Activated CD8-positive, alpha-beta memory T cell treated with anti-CD3 and anti-CD28 coated beads, Interleukin-2, amount 50 U/mL, for 48 hours (primary cell): ENCODE measurements at regions not wholly inside any gene's neighbourhood (a gene's known extent, or its start where the extent isn't known, plus 50 kb on each side); places are given as distances from the start of the nearest gene placed in this dataset.
"Not testable (repeated sequence)": the region's sequence is repeated elsewhere in the genome, so short reads cannot be mapped to it uniquely, and the experiment has no call there.

ENCODE experiments used
- DNase-seq: peaks from one replicate; pipeline ENCODE4 v3.0.0-alpha.2; 2020

DNA sequence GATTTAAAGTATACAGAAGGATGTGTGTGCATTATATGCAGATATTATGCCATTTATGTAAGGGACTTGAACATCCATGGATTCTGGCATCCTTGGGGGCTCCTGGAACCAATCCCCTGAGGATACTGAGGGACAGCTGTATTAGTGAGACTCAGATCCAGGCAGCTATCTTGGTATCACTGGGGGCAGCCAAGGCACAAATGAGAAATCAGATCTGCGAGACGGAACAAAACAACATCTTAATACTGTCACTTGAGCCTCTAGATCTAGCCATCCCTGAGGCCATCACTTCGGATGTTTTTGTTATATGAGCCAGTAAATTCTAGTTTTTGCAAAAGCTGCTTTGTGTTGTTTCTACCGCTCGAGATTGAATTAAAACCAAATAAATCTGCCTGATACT, 175.1 kb upstream of the SFSWAP start:
- DNase-seq: no peak

GRCh38 chr12:131536337-131536736, 174.6 kb upstream of the SFSWAP start:
- no peak for DNase-seq

GRCh38 chr12:131536766-131537165, 174.1 kb upstream of the SFSWAP start:
- no peak for DNase-seq

DNA sequence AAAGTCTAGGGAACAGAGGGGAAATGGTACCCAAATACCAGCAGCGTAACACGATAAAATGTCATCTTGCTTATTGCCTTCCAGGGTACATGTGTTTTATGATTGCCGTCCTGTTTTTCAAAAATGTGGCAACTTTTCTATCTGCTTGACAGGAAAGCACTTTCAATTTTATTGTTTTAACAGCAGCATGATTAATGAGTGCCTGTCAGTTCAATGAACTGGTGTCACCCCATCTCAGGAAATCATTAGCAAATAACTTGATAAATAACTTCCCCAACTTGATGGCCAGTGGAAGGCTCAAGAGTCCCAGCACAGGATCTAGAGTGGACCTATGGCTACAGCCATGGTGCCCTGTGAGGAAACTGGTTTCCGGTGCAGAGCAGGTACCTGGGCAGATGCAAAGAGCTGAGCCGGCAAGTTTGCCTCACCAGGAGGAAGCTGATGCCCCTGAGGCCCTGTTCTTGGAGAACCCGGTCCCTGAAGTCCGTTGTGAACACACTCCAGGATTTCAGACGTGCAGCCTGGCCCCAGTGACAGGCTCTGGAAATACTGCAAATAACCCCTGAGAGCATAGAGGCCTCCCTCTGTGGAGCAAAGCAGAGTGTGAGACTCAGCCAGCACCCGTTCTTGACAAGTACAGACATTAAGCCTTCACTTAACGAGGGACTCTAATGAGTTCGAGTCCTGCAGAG, 173.5 kb upstream of the SFSWAP start:
- DNase-seq: no peak

GRCh38 chr12:131539381-131539780, 171.5 kb upstream of the SFSWAP start:
- no peak for DNase-seq

GRCh38 chr12:131540138-131540623, 170.7 kb upstream of the SFSWAP start:
- DNase-seq: no peak

- DNase-seq: not testable (repeated sequence)
These were observed 169.4 kb upstream of the SFSWAP start for GRCh38 chr12:131541512-131541911.

- DNase-seq: no peak
These were observed 168.5 kb upstream of the SFSWAP start for GRCh38 chr12:131542351-131542750.

- DNase-seq: no peak
These were observed 167.8 kb upstream of the SFSWAP start for GRCh38 chr12:131543040-131543439.

- no peak for DNase-seq
These were observed 163.3 kb upstream of the SFSWAP start for GRCh38 chr12:131547555-131547954.

GRCh38 chr12:131550121-131550520, 160.8 kb upstream of the SFSWAP start:
- DNase-seq: no peak

DNA sequence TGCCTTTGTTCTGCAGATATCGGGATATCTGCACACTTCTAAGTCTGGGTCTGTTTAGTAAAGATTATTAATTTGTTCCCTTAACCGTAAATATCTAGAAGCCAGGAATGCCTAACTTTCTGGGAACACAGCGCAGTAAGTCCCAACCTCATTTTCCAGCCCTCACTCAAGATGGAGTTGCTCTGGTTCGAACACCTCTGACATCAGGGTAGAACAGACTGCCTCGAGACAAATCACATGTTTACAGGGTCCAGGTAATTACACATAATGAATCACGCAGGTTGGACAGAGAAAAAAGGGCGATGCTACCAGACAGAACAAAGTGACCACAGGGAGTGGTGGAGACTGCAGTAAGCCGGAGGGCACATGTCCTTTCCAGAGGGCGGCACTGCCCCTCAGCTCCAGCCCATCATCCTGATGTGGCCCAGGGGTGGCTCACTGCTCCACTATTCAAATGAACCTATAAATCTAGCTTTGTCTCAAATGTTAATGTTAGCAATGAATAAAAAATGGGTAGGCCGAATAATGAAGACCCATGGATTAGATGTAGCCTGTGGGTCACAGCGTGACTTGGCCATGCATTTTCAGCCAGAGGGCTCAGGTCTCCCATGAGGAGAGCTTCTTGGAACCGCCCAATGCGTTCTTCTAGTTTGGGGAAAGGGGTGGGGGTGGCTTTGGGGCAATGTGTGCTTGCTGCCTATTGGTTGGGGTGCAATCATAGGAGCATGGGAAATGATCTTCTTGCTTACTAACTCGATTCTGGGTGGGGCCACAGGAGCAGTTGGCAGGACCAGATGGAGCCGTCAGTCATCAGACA, 159.0 kb upstream of the SFSWAP start:
- no peak for DNase-seq

DNA sequence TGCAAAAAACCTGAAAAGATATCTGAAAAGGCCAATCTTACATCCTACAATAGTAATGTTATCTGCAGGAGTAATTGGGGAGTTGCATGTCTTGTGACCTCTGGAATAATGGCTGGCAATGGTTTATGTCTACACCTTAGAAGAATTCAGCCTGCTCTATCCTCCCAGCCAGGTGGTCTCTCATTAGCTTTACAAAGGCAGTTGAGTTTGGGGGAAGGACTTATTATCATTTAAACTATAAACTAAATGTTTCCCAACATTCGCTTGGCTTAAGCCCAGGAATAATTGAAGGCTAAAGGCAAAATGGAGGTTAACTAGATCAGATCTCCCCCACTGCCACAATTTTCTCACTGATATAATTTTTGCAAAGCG, 158.4 kb upstream of the SFSWAP start:
- DNase-seq: no peak

DNA sequence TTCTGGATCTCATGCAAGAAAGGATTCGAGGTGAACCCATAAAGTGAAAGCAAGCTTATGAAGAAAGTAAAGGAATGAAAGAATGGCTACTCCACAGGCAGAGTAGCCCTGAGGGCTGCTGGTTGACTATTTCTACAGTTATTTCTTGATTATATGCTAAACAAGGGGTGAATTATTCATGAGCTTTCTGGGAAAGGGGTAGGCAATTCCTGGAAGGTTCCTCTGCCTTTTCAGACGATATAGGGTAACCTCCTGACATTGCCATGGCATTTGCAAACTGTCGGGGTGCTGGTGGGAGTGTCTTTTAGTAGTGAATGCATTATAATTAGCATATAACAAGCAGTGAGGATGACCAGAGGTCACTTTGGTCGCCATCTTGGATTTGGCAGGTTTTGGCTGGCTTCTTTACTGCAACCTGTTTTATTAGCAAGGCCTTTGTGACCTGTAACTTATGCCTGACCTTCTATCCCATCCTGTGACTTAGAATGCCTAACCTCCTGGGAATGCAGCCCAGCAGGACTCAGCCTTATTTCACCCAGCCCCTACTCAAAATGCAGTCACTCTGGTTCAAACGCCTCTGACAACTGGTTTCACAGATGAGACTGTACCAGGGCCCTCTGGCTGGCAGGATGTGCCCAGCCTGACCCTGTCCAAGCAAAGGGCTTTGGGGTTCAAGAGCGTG, 157.7 kb upstream of the SFSWAP start:
- no peak for DNase-seq

- DNase-seq: no peak
These were observed 155.6 kb upstream of the SFSWAP start for GRCh38 chr12:131555197-131555846.

DNA sequence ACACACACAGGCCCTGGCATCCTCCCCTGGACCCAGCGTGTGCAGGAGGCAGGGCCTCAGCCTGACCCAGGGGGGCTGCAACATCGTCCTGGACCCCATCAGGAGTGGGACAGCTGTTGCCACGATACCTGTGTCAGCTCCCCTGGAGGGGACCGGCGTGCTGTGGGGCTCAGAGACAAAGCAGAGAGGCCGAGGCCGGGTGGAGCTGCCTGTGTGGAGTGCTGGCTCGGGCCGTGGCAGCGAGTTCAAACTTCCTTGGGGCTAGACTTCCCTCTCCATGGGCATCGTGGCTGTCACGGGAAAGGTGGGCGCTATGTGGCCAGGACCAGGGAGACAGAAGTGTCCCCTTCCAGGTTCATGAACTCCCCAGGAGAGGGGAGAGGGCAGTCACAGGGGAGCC, 155.0 kb upstream of the SFSWAP start:
- DNase-seq: no peak

GRCh38 chr12:131557078-131557709, 153.7 kb upstream of the SFSWAP start:
- no peak for DNase-seq

DNA sequence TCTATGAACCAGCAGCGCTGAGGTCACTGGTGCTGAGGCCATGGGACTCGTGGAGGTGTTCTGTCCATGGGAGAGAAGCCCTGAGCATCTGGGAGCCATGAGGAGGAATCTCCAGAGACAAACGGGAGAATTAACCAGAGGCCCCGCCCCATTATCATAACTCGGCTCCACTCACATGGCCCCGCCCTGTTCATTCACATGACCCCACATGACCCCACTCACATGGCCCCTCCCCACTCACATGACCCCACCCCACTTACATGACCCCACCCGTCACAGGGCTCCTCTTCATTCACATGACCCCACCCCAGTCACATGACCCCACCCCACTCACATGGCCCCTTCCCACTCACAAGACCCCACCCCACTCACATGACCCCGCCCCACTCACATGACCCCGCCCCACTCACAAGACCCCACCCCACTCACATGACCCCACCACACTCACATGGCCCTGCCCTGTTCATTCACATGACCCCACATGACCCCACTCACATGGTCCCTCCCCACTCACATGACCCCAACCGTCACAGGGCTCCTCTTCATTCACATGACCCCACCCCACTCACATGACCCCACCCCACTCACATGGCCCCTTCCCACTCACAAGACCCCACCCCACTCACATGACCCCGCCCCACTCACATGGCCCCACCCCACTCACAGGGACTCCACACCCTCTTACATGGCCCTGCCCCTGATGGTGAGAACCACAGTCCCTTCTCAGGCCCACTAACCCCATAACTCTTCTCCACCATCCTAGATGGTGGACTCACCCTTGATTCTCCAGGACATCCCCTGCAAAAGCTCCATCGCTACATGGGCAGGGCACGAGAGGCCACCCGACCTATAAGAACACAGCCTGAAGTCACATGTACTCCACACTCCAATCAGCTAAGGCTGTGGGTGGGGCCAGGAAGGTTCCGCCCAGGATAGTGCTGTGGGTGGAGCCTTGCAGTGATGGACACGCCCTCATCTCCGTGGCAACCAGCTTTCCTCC, 151.1 kb upstream of the SFSWAP start:
- DNase-seq: no peak

- no peak for DNase-seq
These were observed 149.8 kb upstream of the SFSWAP start for GRCh38 chr12:131561051-131561450.

GRCh38 chr12:131561891-131562684, 148.8 kb upstream of the SFSWAP start:
- no peak for DNase-seq
